IMR-90 (cell line): ENCODE measurements at regions not wholly inside any gene's neighbourhood (a gene's known extent, or its start where the extent isn't known, plus 50 kb on each side); places are given as distances from the start of the nearest gene placed in this dataset.

Source experiments
- ATAC-seq: fragments of 200-7000 bp; cut with Tn5 transposase; 2 replicates; pipeline ENCODE4 v1.9.1; 2020; ENCODE audit warnings: low read depth, mild to moderate bottlenecking, moderate library complexity
- BruUV-seq: library from RNA; stranded (reverse); fragments of 400-500 nt; replicated peaks from 2 replicates; lab custom pipeline; 2021; lab: Mats Ljungman, UMichigan
- CTCF ChIA-PET: fragments of 300-600 bp; formaldehyde crosslinking; extraction: SDS; loops from one replicate; lab custom pipeline; 2021; ENCODE audit warnings: antibody characterized with exemption; lab: Yijun Ruan, JAX
- POLR2A ChIA-PET: fragments of 300-600 bp; sonication (Branson Sonifier 250); formaldehyde crosslinking; loops from one replicate; lab custom pipeline; 2022; ENCODE audit warnings: antibody characterized with exemption; ENCODE audit not compliant: unreplicated experiment; lab: Charles Lee
- DNase-seq: peaks from one replicate; pipeline ENCODE4 v3.0.0; 2013
- H2AFZ ChIP-seq: replicated peaks from 2 replicates; pipeline ENCODE3; 2013; ENCODE audit warnings: low read length, mild to moderate bottlenecking; ENCODE audit not compliant: poor library complexity
- H2AK5ac ChIP-seq: 2 replicates; pipeline ENCODE4 v1.6.1; 2013; ENCODE audit warnings: low read depth, low read length, inconsistent platforms
- H2AK9ac ChIP-seq: replicated peaks from 2 replicates; pipeline ENCODE3; 2013; ENCODE audit warnings: mild to moderate bottlenecking, low read depth, low read length, moderate library complexity; ENCODE audit not compliant: poor library complexity
- H2BK120ac ChIP-seq: 2 replicates; pipeline ENCODE4 v1.6.1; 2013; ENCODE audit warnings: low read depth, low read length, inconsistent platforms
- H2BK15ac ChIP-seq: 3 replicates; pipeline ENCODE4 v1.6.1; 2013; ENCODE audit warnings: low read depth, low read length, inconsistent platforms
- H2BK20ac ChIP-seq: 2 replicates; pipeline ENCODE4 v1.6.1; 2013; ENCODE audit warnings: low read depth, mild to moderate bottlenecking, inconsistent platforms, low read length, moderate library complexity
- H2BK5ac ChIP-seq: 2 replicates; pipeline ENCODE4 v1.6.1; 2013; ENCODE audit warnings: mild to moderate bottlenecking, low read depth, low read length, inconsistent platforms; ENCODE audit not compliant: poor library complexity, severe bottlenecking
- H3K14ac ChIP-seq: replicated peaks from 2 replicates; pipeline ENCODE4 v1.6.1; 2013; ENCODE audit warnings: low read depth, low read length, inconsistent platforms
- H3K18ac ChIP-seq: 2 replicates; pipeline ENCODE4 v1.6.1; 2013; ENCODE audit warnings: low read depth, low read length, control low read depth
- H3K23ac ChIP-seq: 2 replicates; pipeline ENCODE4 v1.6.1; 2013; ENCODE audit warnings: low read depth, low read length, inconsistent platforms
- H3K27ac ChIP-seq: 2 replicates; pipeline ENCODE4 v1.5.1; 2013; ENCODE audit warnings: mild to moderate bottlenecking, control low read depth, low read length; ENCODE audit not compliant: insufficient read depth
- H3K27me3 ChIP-seq: 2 replicates; pipeline ENCODE4 v1.6.1; 2013; ENCODE audit warnings: low read length; ENCODE audit not compliant: control insufficient read depth, insufficient read depth
- H3K36me3 ChIP-seq: 2 replicates; pipeline ENCODE4 v1.6.1; 2013; ENCODE audit warnings: low read length, mixed read lengths; ENCODE audit not compliant: control insufficient read depth, insufficient read depth
- H3K4ac ChIP-seq: 2 replicates; pipeline ENCODE4 v1.6.1; 2013; ENCODE audit warnings: low read depth, low read length, inconsistent platforms
- H3K4me1 ChIP-seq: 2 replicates; pipeline ENCODE4 v1.6.1; 2013; ENCODE audit warnings: low read length, mixed read lengths; ENCODE audit not compliant: control insufficient read depth, insufficient read depth
- H3K4me2 ChIP-seq: 2 replicates; pipeline ENCODE4 v1.6.1; 2013; ENCODE audit warnings: low read depth, mild to moderate bottlenecking, control low read depth, low read length, moderate library complexity
- H3K4me3 ChIP-seq: 2 replicates; pipeline ENCODE4 v1.5.1; 2013; ENCODE audit warnings: low read depth, mild to moderate bottlenecking, control low read depth, low read length, moderate library complexity; ENCODE audit not compliant: insufficient read depth
- H3K56ac ChIP-seq: 2 replicates; pipeline ENCODE4 v1.6.1; 2013; ENCODE audit warnings: low read length, inconsistent platforms; ENCODE audit not compliant: insufficient read depth; ENCODE audit errors: extremely low read depth
- H3K79me1 ChIP-seq, 2 experiments: 2 replicates each; pipeline ENCODE4 v1.6.1; 2013; ENCODE audit warnings: low read length in 2 of 2, inconsistent platforms in 1 of 2, low read depth in 1 of 2
- H3K9ac ChIP-seq: 2 replicates; pipeline ENCODE4 v1.6.1; 2013; ENCODE audit warnings: low read depth, low read length, control low read depth
- H3K9me1 ChIP-seq: 2 replicates; pipeline ENCODE4 v1.6.1; 2013; ENCODE audit warnings: low read length, inconsistent platforms; ENCODE audit not compliant: insufficient read depth
- H3K9me3 ChIP-seq: 2 replicates; pipeline ENCODE4 v1.6.1; 2013; ENCODE audit warnings: low read length; ENCODE audit not compliant: control insufficient read depth, insufficient read depth
- H4K20me1 ChIP-seq: 2 replicates; pipeline ENCODE4 v1.6.1; 2013; ENCODE audit warnings: low read length, inconsistent platforms; ENCODE audit not compliant: insufficient read depth
- H4K5ac ChIP-seq: 2 replicates; pipeline ENCODE4 v1.6.1; 2013; ENCODE audit warnings: mild to moderate bottlenecking, low read depth, low read length, control low read depth
- H4K8ac ChIP-seq, 2 experiments: 2 replicates each; pipeline ENCODE4 v1.6.1; 2013; ENCODE audit warnings: low read depth in 2 of 2, low read length in 2 of 2, control low read depth in 1 of 2, inconsistent platforms in 1 of 2
- H4K91ac ChIP-seq: 2 replicates; pipeline ENCODE4 v1.6.1; 2013; ENCODE audit warnings: low read depth, low read length, inconsistent platforms; ENCODE audit not compliant: insufficient read depth
- BHLHE40 ChIP-seq: fragments of 150-350 bp; IDR thresholded peaks from 2 replicates; pipeline ENCODE4 v1.6.1; 2016; ENCODE audit warnings: mild to moderate bottlenecking, low read depth, low read length
- CEBPB ChIP-seq: IDR thresholded peaks from 2 replicates; pipeline ENCODE4 v1.6.1; 2012; ENCODE audit warnings: low read depth, low read length, improper control_type of control experiment
- CHD1 ChIP-seq: IDR thresholded peaks from 2 replicates; pipeline ENCODE4 v1.6.1; 2012; ENCODE audit warnings: low read depth, low read length, improper control_type of control experiment
- FOS ChIP-seq: fragments of 150-350 bp; IDR thresholded peaks from 2 replicates; pipeline ENCODE4 v1.6.1; 2016; ENCODE audit warnings: low read depth, low read length
- MAFK ChIP-seq: IDR thresholded peaks from 2 replicates; pipeline ENCODE4 v1.6.1; 2012; ENCODE audit warnings: low read depth, low read length, improper control_type of control experiment
- MAZ ChIP-seq: IDR thresholded peaks from 2 replicates; pipeline ENCODE4 v1.6.1; 2012; ENCODE audit warnings: low read depth, mild to moderate bottlenecking, low read length, improper control_type of control experiment, moderate library complexity, borderline replicate concordance
- MXI1 ChIP-seq: IDR thresholded peaks from 2 replicates; pipeline ENCODE4 v1.6.1; 2012; ENCODE audit warnings: low read depth, mild to moderate bottlenecking, low read length, moderate library complexity, borderline replicate concordance
- NFE2L2 ChIP-seq: fragments of 150-350 bp; IDR thresholded peaks from 2 replicates; pipeline ENCODE4 v1.6.1; 2016; ENCODE audit warnings: low read depth, mild to moderate bottlenecking, low read length
- POLR2A ChIP-seq: IDR thresholded peaks from 2 replicates; pipeline ENCODE4 v1.6.1; 2012; ENCODE audit warnings: mild to moderate bottlenecking, low read depth, low read length
- RAD21 ChIP-seq: IDR thresholded peaks from 2 replicates; pipeline ENCODE4 v1.6.1; 2012; ENCODE audit warnings: low read length, improper control_type of control experiment
- RCOR1 ChIP-seq: IDR thresholded peaks from 2 replicates; pipeline ENCODE4 v1.6.1; 2012; ENCODE audit warnings: mild to moderate bottlenecking, low read length, improper control_type of control experiment; ENCODE audit not compliant: insufficient replicate concordance
- RFX5 ChIP-seq: IDR thresholded peaks from 2 replicates; pipeline ENCODE4 v1.8.0; 2012; ENCODE audit warnings: low read depth, mild to moderate bottlenecking, low read length, moderate library complexity
- SMC3 ChIP-seq: fragments of 150-350 bp; IDR thresholded peaks from 2 replicates; pipeline ENCODE4 v1.6.1; 2016; ENCODE audit warnings: low read depth, mild to moderate bottlenecking, antibody characterized with exemption, low read length, moderate library complexity
- WGBS, 2 experiments: methylation state at CpG; one replicate each; pipeline versions ENCODE4 v1.1.5 to v1.1.7; 2013; ENCODE audit warnings: missing lambda C conversion rate in 2 of 2; ENCODE audit not compliant: insufficient read length in 1 of 2; ENCODE audit errors: extremely low coverage in 2 of 2; 5-methylcytosine and 5-hydroxymethylcytosine counted together
- dilution Hi-C: fragments of 300-500 bp; cut with HindIII; formaldehyde crosslinking; loops from one replicate; pipeline ENCODE4 v1.14.3; 2018; ENCODE audit warnings: low sequenced_read_pairs; ENCODE audit not compliant: unreplicated experiment
- in situ Hi-C: fragments of 300-500 bp; cut with MboI; formaldehyde crosslinking; loops from 3 replicates; pipeline ENCODE4 v1.14.3; 2019; ENCODE audit warnings: low sequenced_read_pairs, inconsistent platforms, mixed read lengths
- intact Hi-C: fragments of 100-400 bp; cut with micrococcal nuclease; formaldehyde crosslinking; loops from 2 replicates; pipeline ENCODE4 v1.10.0; 2022
- TF ChIP-seq, protein P1 (sequence below): fragments of 150-350 bp; IDR thresholded peaks from 2 replicates; pipeline ENCODE4 v1.6.1; 2016; ENCODE audit warnings: low read depth, mild to moderate bottlenecking, low read length, moderate library complexity, borderline replicate concordance
- TF ChIP-seq, protein P2 (sequence below): fragments of 150-350 bp; IDR thresholded peaks from 2 replicates; pipeline ENCODE4 v1.6.1; 2017; ENCODE audit warnings: mild to moderate bottlenecking, antibody characterized with exemption, low read length, low read depth
- TF ChIP-seq, protein P3 (sequence below): conservative IDR thresholded peaks from 2 replicates; pipeline ENCODE4 v1.5.1; 2012; ENCODE audit warnings: mild to moderate bottlenecking, low read depth, low read length, improper control_type of control experiment

DNA sequence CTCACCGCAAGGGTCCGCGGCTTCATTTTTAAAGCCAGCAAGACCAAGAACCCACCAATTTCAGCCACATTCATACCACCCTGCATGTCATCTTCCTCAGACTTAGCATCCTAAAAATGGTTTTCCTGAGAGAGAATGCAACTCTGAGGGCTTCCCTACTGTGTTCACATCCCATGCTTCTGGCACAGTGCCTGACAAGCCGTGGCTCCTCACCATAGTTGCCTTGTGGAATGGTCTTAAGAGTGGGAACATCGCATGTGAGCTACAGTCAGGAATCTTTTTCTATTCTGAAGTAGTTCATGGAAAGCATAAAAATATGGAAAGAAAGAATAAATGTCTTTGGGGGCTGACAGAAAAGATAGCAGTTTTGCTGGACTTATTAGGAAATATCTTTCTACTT lies 120.3 kb downstream of the RAP2B start:
- Histone ChIP-seq H3K36me3 (no peaks in the 10 kb centered on the region), H2AFZ (no peak overlapping the region), H4K8ac (no peak overlapping the region; a peak in 1 of 4 replicates), H3K9ac (no peak overlapping the region), H3K4ac (peak overlapping the region; percentile 56), H3K4me3 (no peak overlapping the region), H2AK9ac (no peak overlapping the region), H3K4me2 (no peak overlapping the region), H3K27ac (no peak overlapping the region), H2BK15ac (peak overlapping the region; percentile 75; the same call in 1 of the 3 replicates), H3K9me3 (no peaks in the 10 kb centered on the region), H3K79me1 (no peaks in the 10 kb centered on the region), H2BK20ac (peak overlapping the region; percentile 82), H3K27me3 (no peaks in the 10 kb centered on the region), H3K23ac (no peak overlapping the region), H2AK5ac (peak overlapping the region; percentile 64; the same call in 1 of the 2 replicates), H3K18ac (no peak overlapping the region), H3K56ac (no peak overlapping the region), H2BK120ac (peak overlapping the region; percentile 31; the same call in 1 of the 2 replicates), H4K5ac (no peak overlapping the region), H3K4me1 (peaks cover 6% of the 10 kb centered on the region), H4K91ac (no peak overlapping the region), H3K14ac (0 out of 2 replicates have a peak overlapping the region, but pooled peaks have one; percentile 59), H4K20me1 (no peaks in the 10 kb centered on the region), H3K9me1 (peaks cover 7% of the 10 kb centered on the region; the same call in 1 of the 2 replicates), H2BK5ac (no peak overlapping the region)
- in situ Hi-C loops (loop anchor here (10.0 kb wide), 1 partner anchor 118 kb away; the partner anchor contains the start of gene RAP2B), dilution Hi-C loops (no loop called here), intact Hi-C loops (loop anchor here (5.0 kb wide), 1 partner anchor 35 kb away; no protein-coding TSS in a partner anchor)
- CTCF ChIA-PET: no interaction called here
- ATAC-seq (no peak), DNase-seq (no peak)
- TF ChIP-seq BHLHE40 (no peak), MAFK (no peak), RAD21 (no peak), SMC3 (no peak), MAZ (no peak), NFE2L2 (no peak), RCOR1 (no peak), CHD1 (no peak), MXI1 (no peak), POLR2A (no peak), CEBPB (no peak), RFX5 (no peak), FOS (no peak)
- TF ChIP-seq, protein P1, sequence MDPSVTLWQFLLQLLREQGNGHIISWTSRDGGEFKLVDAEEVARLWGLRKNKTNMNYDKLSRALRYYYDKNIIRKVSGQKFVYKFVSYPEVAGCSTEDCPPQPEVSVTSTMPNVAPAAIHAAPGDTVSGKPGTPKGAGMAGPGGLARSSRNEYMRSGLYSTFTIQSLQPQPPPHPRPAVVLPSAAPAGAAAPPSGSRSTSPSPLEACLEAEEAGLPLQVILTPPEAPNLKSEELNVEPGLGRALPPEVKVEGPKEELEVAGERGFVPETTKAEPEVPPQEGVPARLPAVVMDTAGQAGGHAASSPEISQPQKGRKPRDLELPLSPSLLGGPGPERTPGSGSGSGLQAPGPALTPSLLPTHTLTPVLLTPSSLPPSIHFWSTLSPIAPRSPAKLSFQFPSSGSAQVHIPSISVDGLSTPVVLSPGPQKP: no peak
- TF ChIP-seq, protein P2, sequence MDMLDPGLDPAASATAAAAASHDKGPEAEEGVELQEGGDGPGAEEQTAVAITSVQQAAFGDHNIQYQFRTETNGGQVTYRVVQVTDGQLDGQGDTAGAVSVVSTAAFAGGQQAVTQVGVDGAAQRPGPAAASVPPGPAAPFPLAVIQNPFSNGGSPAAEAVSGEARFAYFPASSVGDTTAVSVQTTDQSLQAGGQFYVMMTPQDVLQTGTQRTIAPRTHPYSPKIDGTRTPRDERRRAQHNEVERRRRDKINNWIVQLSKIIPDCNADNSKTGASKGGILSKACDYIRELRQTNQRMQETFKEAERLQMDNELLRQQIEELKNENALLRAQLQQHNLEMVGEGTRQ: no peak
- TF ChIP-seq, protein P3, sequence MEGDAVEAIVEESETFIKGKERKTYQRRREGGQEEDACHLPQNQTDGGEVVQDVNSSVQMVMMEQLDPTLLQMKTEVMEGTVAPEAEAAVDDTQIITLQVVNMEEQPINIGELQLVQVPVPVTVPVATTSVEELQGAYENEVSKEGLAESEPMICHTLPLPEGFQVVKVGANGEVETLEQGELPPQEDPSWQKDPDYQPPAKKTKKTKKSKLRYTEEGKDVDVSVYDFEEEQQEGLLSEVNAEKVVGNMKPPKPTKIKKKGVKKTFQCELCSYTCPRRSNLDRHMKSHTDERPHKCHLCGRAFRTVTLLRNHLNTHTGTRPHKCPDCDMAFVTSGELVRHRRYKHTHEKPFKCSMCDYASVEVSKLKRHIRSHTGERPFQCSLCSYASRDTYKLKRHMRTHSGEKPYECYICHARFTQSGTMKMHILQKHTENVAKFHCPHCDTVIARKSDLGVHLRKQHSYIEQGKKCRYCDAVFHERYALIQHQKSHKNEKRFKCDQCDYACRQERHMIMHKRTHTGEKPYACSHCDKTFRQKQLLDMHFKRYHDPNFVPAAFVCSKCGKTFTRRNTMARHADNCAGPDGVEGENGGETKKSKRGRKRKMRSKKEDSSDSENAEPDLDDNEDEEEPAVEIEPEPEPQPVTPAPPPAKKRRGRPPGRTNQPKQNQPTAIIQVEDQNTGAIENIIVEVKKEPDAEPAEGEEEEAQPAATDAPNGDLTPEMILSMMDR: no peak
- no TSS peak for BruUV-seq
- no CpG with 5 or more reads among the region's 5 CpGs for WGBS, 2 experiments
- POLR2A ChIA-PET: no interaction called here
